ELF-1 (cell line): ENCODE measurements at regions not wholly inside any gene's neighbourhood (a gene's known extent, or its start where the extent isn't known, plus 50 kb on each side); places are given as distances from the start of the nearest gene placed in this dataset.
"Not testable (repeated sequence)": the region's sequence is repeated elsewhere in the genome, so short reads cannot be mapped to it uniquely, and the experiment has no call there.

Experiments
- DNase-seq: peaks from one replicate; pipeline ENCODE4 v3.0.0-alpha.2; 2016; ENCODE audit warnings: low read depth, low spot score

- no peak for DNase-seq
These were observed 663.9 kb upstream of the RGMB start for GRCh38 chr5:98109561-98110006.

- no peak for DNase-seq
These were observed 663.2 kb upstream of the RGMB start for GRCh38 chr5:98110282-98110691.

GRCh38 chr5:98110791-98111190 is 662.7 kb upstream of the RGMB start:
- DNase-seq: no peak

- DNase-seq: no peak
These were observed 661.8 kb upstream of the RGMB start for GRCh38 chr5:98111686-98112085.

GRCh38 chr5:98121036-98121936 is 652.2 kb upstream of the RGMB start:
- peak; percentile 2 for DNase-seq

GRCh38 chr5:98128271-98128670 is 645.2 kb upstream of the RGMB start:
- DNase-seq: no peak

GRCh38 chr5:98128846-98129245 is 644.6 kb upstream of the RGMB start:
- DNase-seq: no peak

- no peak for DNase-seq
These were observed 643.0 kb upstream of the RGMB start for GRCh38 chr5:98130261-98131035.

- DNase-seq: no peak
These were observed 629.3 kb upstream of the RGMB start for GRCh38 chr5:98144116-98144515.

GRCh38 chr5:98144710-98145109 is 628.8 kb upstream of the RGMB start:
- no peak for DNase-seq

GRCh38 chr5:98157368-98157767 is 616.1 kb upstream of the RGMB start:
- no peak for DNase-seq

- no peak for DNase-seq
These were observed 615.0 kb upstream of the RGMB start for GRCh38 chr5:98158440-98158839.

GRCh38 chr5:98163796-98164493 is 609.5 kb upstream of the RGMB start:
- DNase-seq: no peak

- DNase-seq: no peak
These were observed 604.6 kb upstream of the RGMB start for GRCh38 chr5:98168871-98169270.

GRCh38 chr5:98170994-98171393 is 602.5 kb upstream of the RGMB start:
- DNase-seq: no peak

- DNase-seq: no peak
These were observed 600.1 kb upstream of the RGMB start for GRCh38 chr5:98173334-98173733.

GRCh38 chr5:98175474-98175873 is 598.0 kb upstream of the RGMB start:
- DNase-seq: no peak

GRCh38 chr5:98179791-98180755 is 593.4 kb upstream of the RGMB start:
- peak; percentile 57 for DNase-seq

GRCh38 chr5:98186128-98186527 is 587.3 kb upstream of the RGMB start:
- no peak for DNase-seq

GRCh38 chr5:98187945-98188344 is 585.5 kb upstream of the RGMB start:
- DNase-seq: no peak

GRCh38 chr5:98190344-98190743 is 583.1 kb upstream of the RGMB start:
- DNase-seq: not testable (repeated sequence)
